HT1080 (cell line): ENCODE measurements at regions not wholly inside any gene's neighbourhood (a gene's known extent, or its start where the extent isn't known, plus 50 kb on each side); places are given as distances from the start of the nearest gene placed in this dataset. TPM values are rescaled to one million over a fixed set of nuclear protein-coding genes. Genes with fewer than 3 reads are reported as not detected.
A peak's percentile ranks its signal among the peaks of the same experiment; 100 is the strongest.

ENCODE experiments used
- DNase-seq: peaks from one replicate; pipeline ENCODE4 v3.0.0-alpha.2; 2015; ENCODE audit warnings: low read depth
- small RNA-seq: library from RNA; depleted of rRNA; stranded (forward); fragments of <200 nt; gene quantifications from one replicate; pipeline ENCODE3, GENCODE V24; 2014

GRCh38 chr12:94516985-94517384 is 57.3 kb upstream of the CEP83 start:
- DNase-seq = peak; percentile 92

GRCh38 chr12:94513527-94513926 is 53.9 kb upstream of the CEP83 start:
- DNase-seq = no peak

- DNase-seq = no peak
These were observed 51.8 kb upstream of the CEP83 start for GRCh38 chr12:94511506-94511905.

GRCh38 chr12:94510128-94510527 is 50.5 kb upstream of the CEP83 start:
- no peak for DNase-seq

Small RNA genes in the stretch of these regions (small RNA-seq; reads per million reads assigned to genes)
- gene RN7SL483P = not detected
